Activated CD4-positive, alpha-beta T cell treated with anti-CD3 and anti-CD28 coated beads, Interleukin-2, amount 50 U/mL, for 48 hours (primary cell): ENCODE measurements at regions not wholly inside any gene's neighbourhood (a gene's known extent, or its start where the extent isn't known, plus 50 kb on each side); places are given as distances from the start of the nearest gene placed in this dataset.
"Not testable (repeated sequence)": the region's sequence is repeated elsewhere in the genome, so short reads cannot be mapped to it uniquely, and the experiment has no call there.

Experiments
- DNase-seq, 2 experiments: peaks; one replicate each; pipeline ENCODE4 v3.0.0-alpha.2; 2020

- no peak for DNase-seq
These were observed 49.9 kb upstream of the GAS1 start for GRCh38 chr9:86997156-86997555.

GRCh38 chr9:86997951-86998350 lies 50.6 kb upstream of the GAS1 start:
- no peak for DNase-seq

- no peak for DNase-seq
These were observed 55.2 kb upstream of the GAS1 start for GRCh38 chr9:87002517-87002916.

DNA sequence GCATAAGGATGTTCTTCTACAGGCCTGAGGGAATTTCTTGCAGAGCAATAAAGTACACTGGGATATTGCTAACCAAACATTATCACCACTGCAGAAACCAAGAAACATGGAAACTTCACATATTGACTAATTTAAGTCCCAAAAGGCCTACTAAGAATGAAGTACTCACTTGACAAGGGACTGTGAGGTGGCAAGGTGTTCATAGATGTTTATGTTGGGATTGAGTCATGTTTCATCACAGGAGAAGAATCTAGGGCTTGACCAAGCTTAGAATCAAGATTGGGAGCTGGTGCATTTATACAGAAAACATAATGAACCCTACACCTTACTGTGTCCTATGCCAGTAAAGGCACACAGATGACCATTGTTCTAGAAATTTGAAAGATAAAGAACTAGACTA lies 56.7 kb upstream of the GAS1 start:
- DNase-seq: no peak

DNA sequence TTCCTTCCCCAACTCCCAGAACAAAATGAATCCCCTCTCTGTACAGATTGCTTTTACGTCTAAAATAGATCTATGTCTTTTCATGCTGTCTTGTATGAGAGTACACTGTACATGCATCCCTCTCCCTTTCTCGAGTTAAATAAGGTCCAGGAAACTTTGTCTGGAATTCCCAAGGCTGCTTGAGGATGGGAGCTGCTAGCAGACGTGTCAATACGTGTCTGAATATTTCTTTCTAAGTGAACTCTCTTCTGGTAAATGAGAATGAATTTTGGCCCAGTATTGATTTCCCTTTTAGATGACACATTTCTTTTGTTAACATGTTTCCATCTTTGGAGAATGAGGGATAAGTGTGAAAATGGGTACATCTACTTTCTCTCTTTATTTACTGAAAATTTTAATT lies 59.6 kb upstream of the GAS1 start:
- DNase-seq: no peak

DNA sequence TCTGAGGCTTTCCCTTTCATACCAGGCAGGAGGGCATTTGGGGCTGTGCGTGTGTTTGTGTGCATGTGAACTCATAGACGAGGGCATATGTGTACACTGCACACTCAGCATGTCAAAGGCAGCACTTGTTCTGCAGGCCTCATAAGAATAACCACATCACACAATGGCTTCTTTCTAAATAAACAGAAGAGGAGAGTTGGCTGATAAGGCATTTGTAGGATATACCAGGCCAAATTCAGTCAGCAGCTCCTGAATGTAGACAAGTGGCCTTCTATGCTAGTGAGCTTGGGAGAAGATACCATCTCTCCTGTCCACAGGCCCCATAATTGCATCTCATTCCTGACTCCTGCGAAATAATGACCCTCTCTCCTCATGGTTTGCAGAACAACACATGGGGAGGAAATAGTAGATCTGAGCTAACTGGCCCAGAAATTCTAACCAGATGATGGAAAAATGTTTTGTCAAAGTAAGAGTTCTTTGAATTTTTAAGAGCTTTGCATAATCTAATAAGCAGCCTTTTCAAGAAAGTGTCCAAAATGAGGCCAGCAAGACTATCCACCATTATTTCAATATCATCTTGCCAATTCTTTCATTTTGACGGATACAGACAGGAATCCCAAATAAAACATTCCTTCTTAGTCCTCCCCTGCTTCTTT lies 60.5 kb upstream of the GAS1 start:
- no peak for DNase-seq

- no peak for DNase-seq
These were observed 61.4 kb upstream of the GAS1 start for GRCh38 chr9:87008667-87009066.

DNA sequence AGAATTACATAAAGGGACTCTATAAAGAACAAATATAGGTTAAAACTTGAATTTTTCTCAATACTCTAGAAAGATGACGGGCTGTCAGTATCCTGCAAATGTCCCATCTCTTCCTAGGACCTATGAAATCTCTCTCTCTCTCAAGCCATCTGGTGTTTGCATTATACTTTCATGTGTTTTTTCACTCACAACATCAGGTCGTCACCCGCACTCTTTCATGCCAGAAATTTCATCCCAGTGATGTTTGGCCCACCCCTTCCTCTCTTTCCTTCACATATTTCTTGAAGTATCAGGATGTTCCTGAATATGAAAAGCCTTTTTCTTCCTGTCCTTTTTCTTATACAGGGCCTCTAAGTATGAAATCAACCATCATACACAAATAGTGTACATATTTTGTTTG lies 63.3 kb upstream of the GAS1 start:
- DNase-seq: no peak

GRCh38 chr9:87011551-87011950 lies 64.2 kb upstream of the GAS1 start:
- no peak for DNase-seq

GRCh38 chr9:87013490-87013889 lies 66.2 kb upstream of the GAS1 start:
- no peak for DNase-seq

DNA sequence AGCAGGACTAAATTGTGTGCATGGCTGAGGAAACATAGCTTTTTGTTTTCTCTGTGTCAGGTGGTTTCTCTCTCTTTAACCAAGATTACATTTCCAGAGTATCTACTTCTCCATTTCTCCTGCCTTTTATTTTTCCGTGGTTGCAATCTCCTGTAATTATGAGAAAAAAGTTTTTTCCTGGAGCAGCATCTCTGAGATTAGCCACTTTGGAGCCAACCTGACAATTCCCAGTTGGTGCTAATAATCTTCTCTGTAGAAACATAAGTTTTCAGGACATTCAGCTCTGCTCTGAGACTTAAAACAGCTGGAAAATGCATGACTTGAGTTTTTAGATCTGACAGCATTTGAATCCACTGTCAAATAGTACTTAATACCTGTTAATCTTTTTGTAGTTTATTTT lies 67.1 kb upstream of the GAS1 start:
- no peak for DNase-seq

DNA sequence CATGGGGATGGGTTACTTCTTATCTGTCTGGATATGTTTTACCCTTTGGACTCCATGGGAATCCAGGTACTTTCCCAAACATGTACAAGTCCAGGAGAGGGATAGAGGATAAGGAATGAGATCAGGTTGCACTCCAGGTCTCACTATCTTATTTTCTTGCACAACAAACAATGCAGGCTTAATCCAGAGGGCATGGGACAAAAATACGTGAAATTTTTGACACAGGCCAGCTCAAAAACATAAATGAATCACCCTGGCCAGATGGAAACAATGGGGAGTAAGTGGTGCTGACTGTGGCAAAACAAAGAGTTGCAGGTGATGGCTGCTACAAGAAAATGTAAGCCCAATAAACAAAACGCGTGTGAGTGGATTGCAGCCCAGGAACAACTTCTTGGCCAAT lies 69.4 kb upstream of the GAS1 start:
- DNase-seq: no peak

DNA sequence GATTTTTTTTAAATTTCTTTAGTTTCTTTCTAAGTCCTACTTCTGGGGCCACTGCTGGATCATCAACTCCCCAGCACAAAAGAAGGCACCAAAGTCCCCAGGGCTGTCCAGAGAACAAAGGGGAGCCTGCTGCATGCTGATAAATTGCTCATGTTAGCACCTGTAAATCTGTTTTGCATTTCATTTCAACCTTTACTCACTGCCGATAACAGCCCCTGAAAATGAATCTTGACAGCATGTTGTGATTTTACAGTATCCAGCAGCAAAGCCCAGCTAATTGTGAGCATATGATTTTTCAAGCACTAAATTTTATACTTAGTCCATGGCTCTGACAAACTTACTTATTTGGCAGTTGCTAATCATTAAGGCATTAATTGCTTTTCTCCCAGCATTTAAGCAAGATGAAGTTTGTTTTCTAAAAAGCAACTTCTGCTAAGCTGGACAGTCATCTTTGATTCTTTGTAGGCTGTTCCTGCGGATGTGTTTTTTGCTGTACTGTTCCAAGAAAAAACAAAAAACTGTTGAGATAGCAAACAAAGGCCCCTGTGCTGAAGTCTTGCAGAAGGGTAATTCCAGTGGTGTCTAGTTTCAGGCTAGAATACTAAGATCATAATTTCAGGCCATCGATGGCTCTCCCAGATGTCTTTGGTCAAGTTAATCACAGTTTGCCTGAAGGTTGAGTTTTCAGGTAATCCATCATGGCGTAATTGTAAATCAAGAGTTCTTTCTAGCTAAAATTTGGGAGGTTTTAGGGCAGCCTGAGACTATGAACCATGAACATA lies 73.1 kb upstream of the GAS1 start:
- DNase-seq: no peak

GRCh38 chr9:87022178-87022577 lies 74.9 kb upstream of the GAS1 start:
- DNase-seq: no peak

DNA sequence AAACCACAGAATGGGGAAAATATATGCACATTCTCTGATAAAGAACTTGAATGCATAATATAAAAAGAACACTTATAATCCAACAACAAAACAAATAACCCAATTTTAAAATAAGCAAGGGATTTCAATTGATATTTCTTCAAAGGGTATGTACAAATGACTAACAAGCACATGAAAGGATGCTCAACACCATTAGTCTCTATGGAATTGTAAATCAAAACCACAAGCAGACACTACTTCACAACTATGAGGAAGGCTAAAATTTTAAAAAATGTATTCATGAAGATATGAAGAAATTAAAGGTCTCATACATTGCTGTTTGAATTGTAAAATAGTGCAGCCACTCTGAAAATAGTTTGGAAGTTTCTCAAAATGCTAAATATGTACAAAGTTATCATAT lies 78.9 kb upstream of the GAS1 start:
- no peak for DNase-seq

DNA sequence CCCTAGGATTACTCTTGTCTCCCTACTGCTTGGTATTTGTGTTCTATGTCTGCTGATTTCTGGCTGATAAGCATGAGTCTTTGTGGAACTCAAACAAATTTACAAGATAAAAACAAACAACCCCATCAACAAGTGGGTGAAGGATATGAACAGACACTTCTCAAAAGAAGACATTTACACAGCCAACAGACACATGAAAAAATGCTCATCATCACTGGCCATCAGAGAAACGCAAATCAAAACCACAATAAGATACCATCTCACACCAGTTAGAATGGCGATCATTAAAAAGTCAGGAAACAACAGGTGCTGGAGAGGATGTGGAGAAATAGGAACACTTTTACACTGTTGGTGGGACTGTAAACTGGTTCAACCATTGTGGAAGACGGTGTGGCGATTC lies 81.5 kb upstream of the GAS1 start:
- not testable (repeated sequence) for DNase-seq

DNA sequence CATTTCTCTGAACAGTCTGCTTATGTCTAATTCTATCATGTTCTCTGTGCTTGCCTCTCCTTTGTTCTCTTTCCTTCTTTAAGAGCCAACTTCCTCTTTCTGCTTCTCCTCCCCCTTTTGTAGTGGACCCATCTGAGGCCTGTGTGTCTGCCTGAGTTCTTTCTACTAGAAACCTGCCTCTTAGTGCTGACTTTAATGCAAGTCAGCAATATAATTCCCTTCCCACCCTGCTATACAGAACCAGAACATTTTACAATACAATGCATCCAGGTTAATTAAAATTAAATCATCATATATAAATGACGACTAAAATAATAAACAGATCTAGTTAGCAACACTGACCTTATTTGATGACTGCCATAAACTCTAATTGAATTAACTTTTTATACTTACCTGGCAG lies 82.6 kb upstream of the GAS1 start:
- DNase-seq: no peak

- no peak for DNase-seq
These were observed 87.5 kb upstream of the GAS1 start for GRCh38 chr9:87034841-87035240.

DNA sequence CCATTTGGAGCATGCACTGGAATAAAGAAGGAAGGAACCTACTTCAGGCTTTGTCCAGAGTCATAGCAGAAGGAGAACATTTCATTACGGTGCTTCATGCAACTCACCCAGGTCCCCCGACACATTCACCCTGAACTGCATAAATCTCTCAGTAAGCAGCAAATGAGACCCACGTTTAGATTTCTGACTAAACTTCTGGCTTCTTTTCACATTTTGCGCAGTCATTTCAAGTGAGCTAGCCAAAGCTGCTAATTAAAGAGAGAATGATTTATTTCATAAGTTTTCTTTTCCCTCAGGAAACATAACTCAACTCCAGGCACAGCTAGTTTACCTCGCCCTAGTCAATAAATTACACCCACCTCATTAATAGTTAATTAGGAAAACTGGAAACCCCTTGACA lies 88.6 kb upstream of the GAS1 start:
- DNase-seq: no peak

- DNase-seq: no peak
These were observed 89.2 kb upstream of the GAS1 start for GRCh38 chr9:87036506-87036905.

DNA sequence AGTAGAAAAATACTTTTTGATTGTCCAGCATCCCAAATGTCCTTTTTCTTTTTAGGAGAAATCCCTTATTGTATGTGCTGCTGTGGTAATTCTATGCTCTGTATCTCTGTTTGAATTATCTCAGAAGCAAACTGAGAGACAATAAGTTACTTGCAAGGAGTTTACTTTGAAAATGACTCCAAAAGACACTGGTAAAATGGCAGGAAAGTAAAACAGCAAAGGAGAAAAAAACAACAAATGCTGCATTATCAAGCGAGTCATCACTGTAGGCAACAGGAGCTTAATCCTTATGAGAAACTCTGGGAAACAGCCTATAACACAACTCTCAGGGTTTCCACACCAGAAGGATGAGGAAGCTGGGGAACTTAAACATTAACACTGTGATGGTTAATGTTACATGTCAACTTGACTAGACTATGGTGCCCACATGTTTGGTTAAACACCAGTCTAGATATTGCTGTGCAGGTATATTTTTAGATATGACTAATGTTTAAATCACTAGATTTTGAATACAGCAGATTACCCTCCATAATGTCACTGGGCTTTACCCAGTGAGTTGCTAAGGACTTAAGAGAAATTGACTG lies 92.6 kb upstream of the GAS1 start:
- DNase-seq: no peak

DNA sequence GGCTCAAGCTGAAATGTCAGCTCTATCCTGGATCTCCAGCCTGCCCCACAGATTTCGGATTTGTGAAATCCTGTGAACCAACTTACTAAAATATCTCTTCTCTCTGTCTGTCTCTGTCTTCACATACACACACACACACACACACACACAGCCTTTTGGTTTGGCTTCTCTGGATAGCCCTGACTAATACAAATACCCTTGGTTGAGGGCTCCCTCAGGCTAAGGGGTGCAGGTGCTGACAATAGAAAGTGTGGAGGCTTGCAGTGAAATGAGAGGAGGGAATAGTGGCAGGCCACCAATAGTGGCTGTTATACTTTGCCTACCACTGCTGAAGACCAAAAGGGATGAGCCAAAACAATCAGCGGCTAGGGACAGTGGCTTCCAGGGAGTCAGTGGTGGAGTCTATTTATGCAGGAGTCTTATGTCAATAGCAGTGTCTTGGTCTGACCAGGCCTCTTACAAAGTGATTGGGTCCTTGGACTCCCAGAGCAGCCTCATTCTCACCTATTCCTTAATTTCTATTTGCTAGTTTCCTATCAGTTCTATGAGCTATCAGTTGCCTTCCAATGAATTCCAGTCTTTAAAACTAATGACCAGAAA lies 93.2 kb upstream of the GAS1 start:
- no peak for DNase-seq

DNA sequence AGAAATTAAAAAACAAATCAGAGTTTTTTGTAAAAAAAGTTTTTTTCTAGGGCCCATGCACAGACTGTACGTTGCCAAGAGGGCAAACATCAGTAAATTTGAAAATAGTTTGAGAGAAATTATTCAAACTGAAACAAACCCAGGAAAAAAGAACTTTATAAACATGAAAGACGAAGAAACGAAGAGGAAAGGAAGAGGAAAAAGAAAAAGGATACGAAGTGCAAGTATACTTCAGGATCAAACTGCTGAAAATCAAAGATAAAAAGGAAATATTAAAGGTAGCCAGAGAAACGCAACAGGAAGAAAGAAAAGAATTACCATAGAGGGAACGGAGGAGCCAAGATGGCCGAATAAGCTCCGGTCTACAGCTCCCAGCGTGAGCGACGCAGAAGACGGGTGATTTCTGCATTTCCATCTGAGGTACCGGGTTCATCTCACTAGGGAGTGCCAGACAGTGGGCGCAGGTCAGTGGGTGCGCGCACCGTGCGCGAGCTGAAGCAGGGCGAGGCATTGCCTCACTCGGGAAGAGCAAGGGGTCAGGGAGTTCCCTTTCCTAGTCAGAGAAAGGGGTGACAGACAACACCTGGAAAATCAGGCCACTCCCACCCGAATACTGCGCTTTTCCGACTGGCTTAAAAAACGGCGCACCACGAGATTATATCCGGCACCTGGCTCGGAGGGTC lies 94.4 kb upstream of the GAS1 start:
- DNase-seq: not testable (repeated sequence)
